ENCODE measurements at regions not wholly inside any gene's neighbourhood (a gene's known extent, or its start where the extent isn't known, plus 50 kb on each side); places are given as distances from the start of the nearest gene placed in this dataset.

DNA sequence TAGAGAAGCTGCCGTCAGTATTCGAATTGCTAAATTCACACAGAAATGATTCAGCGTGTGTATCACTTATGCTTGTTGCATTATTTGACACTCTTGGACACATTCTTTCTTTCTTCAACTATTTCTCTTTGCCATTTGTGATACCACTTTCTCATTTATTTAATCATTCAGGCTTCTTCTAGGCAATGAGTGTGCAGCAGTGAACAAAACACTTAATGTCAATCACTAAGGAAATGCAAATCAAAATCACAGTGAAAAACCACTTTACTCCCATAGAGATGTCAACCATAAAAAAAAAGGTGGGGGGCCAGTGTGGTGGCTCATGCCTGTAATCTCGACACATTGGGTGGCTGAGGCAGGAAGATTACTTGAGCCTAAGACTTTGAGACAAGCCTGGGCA lies 214.6 kb downstream of the FLRT2 start (continued):
- TF ChIP-seq, protein P1, sequence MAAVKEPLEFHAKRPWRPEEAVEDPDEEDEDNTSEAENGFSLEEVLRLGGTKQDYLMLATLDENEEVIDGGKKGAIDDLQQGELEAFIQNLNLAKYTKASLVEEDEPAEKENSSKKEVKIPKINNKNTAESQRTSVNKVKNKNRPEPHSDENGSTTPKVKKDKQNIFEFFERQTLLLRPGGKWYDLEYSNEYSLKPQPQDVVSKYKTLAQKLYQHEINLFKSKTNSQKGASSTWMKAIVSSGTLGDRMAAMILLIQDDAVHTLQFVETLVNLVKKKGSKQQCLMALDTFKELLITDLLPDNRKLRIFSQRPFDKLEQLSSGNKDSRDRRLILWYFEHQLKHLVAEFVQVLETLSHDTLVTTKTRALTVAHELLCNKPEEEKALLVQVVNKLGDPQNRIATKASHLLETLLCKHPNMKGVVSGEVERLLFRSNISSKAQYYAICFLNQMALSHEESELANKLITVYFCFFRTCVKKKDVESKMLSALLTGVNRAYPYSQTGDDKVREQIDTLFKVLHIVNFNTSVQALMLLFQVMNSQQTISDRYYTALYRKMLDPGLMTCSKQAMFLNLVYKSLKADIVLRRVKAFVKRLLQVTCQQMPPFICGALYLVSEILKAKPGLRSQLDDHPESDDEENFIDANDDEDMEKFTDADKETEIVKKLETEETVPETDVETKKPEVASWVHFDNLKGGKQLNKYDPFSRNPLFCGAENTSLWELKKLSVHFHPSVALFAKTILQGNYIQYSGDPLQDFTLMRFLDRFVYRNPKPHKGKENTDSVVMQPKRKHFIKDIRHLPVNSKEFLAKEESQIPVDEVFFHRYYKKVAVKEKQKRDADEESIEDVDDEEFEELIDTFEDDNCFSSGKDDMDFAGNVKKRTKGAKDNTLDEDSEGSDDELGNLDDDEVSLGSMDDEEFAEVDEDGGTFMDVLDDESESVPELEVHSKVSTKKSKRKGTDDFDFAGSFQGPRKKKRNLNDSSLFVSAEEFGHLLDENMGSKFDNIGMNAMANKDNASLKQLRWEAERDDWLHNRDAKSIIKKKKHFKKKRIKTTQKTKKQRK (IDR thresholded peaks at IDR 0.05; ENCODE audit: low read length), result no peak
- TF ChIP-seq, protein P2, sequence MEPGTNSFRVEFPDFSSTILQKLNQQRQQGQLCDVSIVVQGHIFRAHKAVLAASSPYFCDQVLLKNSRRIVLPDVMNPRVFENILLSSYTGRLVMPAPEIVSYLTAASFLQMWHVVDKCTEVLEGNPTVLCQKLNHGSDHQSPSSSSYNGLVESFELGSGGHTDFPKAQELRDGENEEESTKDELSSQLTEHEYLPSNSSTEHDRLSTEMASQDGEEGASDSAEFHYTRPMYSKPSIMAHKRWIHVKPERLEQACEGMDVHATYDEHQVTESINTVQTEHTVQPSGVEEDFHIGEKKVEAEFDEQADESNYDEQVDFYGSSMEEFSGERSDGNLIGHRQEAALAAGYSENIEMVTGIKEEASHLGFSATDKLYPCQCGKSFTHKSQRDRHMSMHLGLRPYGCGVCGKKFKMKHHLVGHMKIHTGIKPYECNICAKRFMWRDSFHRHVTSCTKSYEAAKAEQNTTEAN (CRISPR knock-in tag; conservative IDR thresholded peaks at IDR 0.05), result no peak
- no peak for TF ChIP-seq ZNF777 (CRISPR knock-in tag; IDR thresholded peaks at IDR 0.05)
- TF ChIP-seq, protein P3, sequence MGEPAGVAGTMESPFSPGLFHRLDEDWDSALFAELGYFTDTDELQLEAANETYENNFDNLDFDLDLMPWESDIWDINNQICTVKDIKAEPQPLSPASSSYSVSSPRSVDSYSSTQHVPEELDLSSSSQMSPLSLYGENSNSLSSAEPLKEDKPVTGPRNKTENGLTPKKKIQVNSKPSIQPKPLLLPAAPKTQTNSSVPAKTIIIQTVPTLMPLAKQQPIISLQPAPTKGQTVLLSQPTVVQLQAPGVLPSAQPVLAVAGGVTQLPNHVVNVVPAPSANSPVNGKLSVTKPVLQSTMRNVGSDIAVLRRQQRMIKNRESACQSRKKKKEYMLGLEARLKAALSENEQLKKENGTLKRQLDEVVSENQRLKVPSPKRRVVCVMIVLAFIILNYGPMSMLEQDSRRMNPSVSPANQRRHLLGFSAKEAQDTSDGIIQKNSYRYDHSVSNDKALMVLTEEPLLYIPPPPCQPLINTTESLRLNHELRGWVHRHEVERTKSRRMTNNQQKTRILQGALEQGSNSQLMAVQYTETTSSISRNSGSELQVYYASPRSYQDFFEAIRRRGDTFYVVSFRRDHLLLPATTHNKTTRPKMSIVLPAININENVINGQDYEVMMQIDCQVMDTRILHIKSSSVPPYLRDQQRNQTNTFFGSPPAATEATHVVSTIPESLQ (CRISPR knock-in tag; conservative IDR thresholded peaks at IDR 0.05), result no peak
- TF ChIP-seq, protein P4, sequence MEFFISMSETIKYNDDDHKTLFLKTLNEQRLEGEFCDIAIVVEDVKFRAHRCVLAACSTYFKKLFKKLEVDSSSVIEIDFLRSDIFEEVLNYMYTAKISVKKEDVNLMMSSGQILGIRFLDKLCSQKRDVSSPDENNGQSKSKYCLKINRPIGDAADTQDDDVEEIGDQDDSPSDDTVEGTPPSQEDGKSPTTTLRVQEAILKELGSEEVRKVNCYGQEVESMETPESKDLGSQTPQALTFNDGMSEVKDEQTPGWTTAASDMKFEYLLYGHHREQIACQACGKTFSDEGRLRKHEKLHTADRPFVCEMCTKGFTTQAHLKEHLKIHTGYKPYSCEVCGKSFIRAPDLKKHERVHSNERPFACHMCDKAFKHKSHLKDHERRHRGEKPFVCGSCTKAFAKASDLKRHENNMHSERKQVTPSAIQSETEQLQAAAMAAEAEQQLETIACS (CRISPR knock-in tag; IDR thresholded peaks at IDR 0.05), result no peak
- TF ChIP-seq ZNF160 (CRISPR knock-in tag; IDR thresholded peaks at IDR 0.05), result no peak
- TF ChIP-seq, protein P5, sequence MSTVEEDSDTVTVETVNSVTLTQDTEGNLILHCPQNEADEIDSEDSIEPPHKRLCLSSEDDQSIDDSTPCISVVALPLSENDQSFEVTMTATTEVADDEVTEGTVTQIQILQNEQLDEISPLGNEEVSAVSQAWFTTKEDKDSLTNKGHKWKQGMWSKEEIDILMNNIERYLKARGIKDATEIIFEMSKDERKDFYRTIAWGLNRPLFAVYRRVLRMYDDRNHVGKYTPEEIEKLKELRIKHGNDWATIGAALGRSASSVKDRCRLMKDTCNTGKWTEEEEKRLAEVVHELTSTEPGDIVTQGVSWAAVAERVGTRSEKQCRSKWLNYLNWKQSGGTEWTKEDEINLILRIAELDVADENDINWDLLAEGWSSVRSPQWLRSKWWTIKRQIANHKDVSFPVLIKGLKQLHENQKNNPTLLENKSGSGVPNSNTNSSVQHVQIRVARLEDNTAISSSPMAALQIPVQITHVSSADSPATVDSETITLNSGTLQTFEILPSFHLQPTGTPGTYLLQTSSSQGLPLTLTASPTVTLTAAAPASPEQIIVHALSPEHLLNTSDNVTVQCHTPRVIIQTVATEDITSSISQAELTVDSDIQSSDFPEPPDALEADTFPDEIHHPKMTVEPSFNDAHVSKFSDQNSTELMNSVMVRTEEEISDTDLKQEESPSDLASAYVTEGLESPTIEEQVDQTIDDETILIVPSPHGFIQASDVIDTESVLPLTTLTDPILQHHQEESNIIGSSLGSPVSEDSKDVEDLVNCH (CRISPR knock-in tag; IDR thresholded peaks at IDR 0.05), result no peak
